ENCODE measurements at regions not wholly inside any gene's neighbourhood (a gene's known extent, or its start where the extent isn't known, plus 50 kb on each side); places are given as distances from the start of the nearest gene placed in this dataset.

DNA sequence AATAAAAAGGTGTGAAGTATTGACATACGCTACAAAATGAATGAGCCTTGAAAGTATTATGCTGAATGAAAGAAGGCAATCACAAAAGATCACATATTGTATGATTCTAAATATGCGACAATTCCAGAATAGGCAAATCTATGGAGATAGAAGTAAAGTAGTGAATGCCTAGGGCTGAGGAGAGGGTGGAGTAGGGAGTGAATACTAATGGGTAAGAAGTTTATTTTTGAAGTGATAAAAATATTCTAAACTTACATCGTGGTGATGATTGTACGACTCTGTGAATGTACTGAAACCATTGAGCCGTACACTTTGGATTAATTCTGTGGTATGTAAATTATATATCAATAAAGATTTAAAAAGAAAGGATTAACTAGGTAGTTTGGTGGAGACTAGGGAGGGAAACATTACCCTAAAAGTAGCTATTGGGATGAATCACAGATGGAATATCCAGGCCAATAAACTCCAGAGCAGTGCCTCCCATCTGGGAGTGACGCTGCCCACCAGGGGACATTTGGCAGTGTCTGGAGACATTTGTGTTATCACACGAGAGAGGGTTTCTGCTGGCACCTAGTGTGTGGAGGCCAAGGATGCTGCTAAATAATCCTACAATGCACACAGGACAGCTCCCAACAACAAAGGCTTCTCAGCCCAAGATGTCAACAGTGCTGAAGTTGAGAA is 214.2 kb upstream of the PCSK2 start:
- no peak overlapping the region for H2AFZ ChIP-seq
- H3K4me1 ChIP-seq (ENCODE audit: insufficient read depth), result no peaks in the 10 kb centered on the region
- no peaks in the 10 kb centered on the region for H3K9me2 ChIP-seq (replicated peaks; ENCODE audit: insufficient read depth)
- no peak overlapping the region for H3K4me3 ChIP-seq
- no peaks in the 10 kb centered on the region for H3K27me3 ChIP-seq
- no peaks in the 10 kb centered on the region for H3K9me3 ChIP-seq (ENCODE audit: low read depth)
- no peaks in the 10 kb centered on the region for H4K20me1 ChIP-seq (ENCODE audit: insufficient read depth, poor library complexity, severe bottlenecking)
- no peaks in the 10 kb centered on the region for H3K79me2 ChIP-seq
- no peak overlapping the region for H3K4me2 ChIP-seq
- no peak overlapping the region for H3K27ac ChIP-seq
- no peaks in the 10 kb centered on the region for H3K36me3 ChIP-seq (replicated peaks; ENCODE audit: insufficient read depth, low read depth)
- 83% methylated on average over 7 of the region's 7 CpGs for WGBS (ENCODE audit: low lambda C conversion rate, missing lambda C conversion rate)
- TF ChIP-seq, protein P1, sequence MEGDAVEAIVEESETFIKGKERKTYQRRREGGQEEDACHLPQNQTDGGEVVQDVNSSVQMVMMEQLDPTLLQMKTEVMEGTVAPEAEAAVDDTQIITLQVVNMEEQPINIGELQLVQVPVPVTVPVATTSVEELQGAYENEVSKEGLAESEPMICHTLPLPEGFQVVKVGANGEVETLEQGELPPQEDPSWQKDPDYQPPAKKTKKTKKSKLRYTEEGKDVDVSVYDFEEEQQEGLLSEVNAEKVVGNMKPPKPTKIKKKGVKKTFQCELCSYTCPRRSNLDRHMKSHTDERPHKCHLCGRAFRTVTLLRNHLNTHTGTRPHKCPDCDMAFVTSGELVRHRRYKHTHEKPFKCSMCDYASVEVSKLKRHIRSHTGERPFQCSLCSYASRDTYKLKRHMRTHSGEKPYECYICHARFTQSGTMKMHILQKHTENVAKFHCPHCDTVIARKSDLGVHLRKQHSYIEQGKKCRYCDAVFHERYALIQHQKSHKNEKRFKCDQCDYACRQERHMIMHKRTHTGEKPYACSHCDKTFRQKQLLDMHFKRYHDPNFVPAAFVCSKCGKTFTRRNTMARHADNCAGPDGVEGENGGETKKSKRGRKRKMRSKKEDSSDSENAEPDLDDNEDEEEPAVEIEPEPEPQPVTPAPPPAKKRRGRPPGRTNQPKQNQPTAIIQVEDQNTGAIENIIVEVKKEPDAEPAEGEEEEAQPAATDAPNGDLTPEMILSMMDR (IDR thresholded peaks at IDR 0.05; ENCODE audit: poor library complexity), result no peak
- TF ChIP-seq EZH2 (IDR thresholded peaks at IDR 0.05; ENCODE audit: borderline replicate concordance), result no peak
- TF ChIP-seq EZH2phosphoT487 (IDR thresholded peaks at IDR 0.05; ENCODE audit: low read depth, severe bottlenecking, unreplicated experiment), result no peak
- no peak for DNase-seq (ENCODE audit: low spot score)

DNA sequence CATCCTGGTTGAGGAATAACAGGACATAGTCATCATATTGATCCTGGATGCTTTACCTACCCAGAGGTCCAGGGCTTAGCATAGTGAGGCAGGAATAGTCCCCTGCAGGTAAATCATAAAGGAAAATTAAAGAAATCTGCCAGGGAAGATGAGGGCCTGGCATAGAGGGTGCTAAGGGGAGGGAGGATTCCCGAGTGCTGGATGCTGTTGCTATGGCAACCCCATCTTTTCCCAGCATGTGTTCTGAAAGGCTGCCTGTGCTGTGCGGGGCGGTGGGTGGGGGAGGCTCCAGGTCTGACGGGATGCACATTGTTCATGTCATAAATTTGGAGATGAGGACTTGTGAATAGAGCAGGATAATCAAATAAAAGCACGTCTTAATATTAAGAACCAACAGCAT is 212.6 kb upstream of the PCSK2 start:
- no peak overlapping the region for H3K27ac ChIP-seq
- no peaks in the 10 kb centered on the region for H3K36me3 ChIP-seq (replicated peaks; ENCODE audit: insufficient read depth, low read depth)
- H3K9me3 ChIP-seq (ENCODE audit: low read depth), result no peaks in the 10 kb centered on the region
- no peaks in the 10 kb centered on the region for H3K79me2 ChIP-seq
- H3K4me2 ChIP-seq, result no peak overlapping the region
- TF ChIP-seq, protein P1 (IDR thresholded peaks at IDR 0.05; ENCODE audit: poor library complexity), result no peak
- TF ChIP-seq EZH2phosphoT487 (IDR thresholded peaks at IDR 0.05; ENCODE audit: low read depth, severe bottlenecking, unreplicated experiment) (no peak), EZH2 (IDR thresholded peaks at IDR 0.05; ENCODE audit: borderline replicate concordance) (no peak)
- H3K9me2 ChIP-seq (replicated peaks; ENCODE audit: insufficient read depth), result no peaks in the 10 kb centered on the region
- H2AFZ ChIP-seq, result no peak overlapping the region
- H3K4me3 ChIP-seq, result no peak overlapping the region
- no peaks in the 10 kb centered on the region for H4K20me1 ChIP-seq (ENCODE audit: insufficient read depth, poor library complexity, severe bottlenecking)
- no peak for DNase-seq (ENCODE audit: low spot score)
- H3K27me3 ChIP-seq, result no peaks in the 10 kb centered on the region
- H3K4me1 ChIP-seq (ENCODE audit: insufficient read depth), result no peaks in the 10 kb centered on the region
- WGBS (ENCODE audit: low lambda C conversion rate, missing lambda C conversion rate), result 72% methylated on average over 5 of the region's 5 CpGs

DNA sequence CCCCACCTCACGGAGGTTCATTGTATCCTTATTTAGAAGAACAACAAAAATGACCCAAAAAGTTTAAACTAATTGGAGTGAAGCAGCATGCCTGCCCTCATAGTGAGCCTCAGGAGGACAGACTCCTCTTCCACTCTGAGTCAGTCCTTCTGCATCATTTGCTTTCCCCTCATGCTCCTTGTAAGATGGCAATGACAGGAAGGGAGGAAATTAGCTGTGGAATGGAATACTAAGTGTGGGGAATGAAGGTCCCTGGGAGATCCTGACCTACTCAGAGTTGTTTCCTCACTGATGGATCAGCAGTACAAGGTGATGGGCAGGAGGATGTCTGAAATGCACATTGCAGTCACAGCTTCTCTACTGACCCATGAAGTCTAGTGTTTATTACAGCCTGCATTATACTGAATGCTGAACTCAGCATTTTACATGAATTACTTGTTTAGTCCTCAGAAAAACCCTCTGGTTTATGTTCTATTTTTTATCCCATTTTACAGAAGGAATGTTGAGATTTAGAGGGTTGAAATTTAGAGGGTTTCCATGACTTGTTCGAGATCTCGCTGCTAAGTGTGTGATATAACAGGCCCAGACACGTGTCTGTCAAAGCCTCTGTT is 212.0 kb upstream of the PCSK2 start:
- H3K79me2 ChIP-seq, result no peaks in the 10 kb centered on the region
- H3K4me3 ChIP-seq, result no peak overlapping the region
- H3K27me3 ChIP-seq, result no peaks in the 10 kb centered on the region
- H3K4me1 ChIP-seq (ENCODE audit: insufficient read depth), result no peaks in the 10 kb centered on the region
- H3K9me2 ChIP-seq (replicated peaks; ENCODE audit: insufficient read depth), result no peaks in the 10 kb centered on the region
- H3K9me3 ChIP-seq (ENCODE audit: low read depth), result no peaks in the 10 kb centered on the region
- H3K36me3 ChIP-seq (replicated peaks; ENCODE audit: insufficient read depth, low read depth), result no peaks in the 10 kb centered on the region
- TF ChIP-seq EZH2phosphoT487 (IDR thresholded peaks at IDR 0.05; ENCODE audit: low read depth, severe bottlenecking, unreplicated experiment) (no peak), EZH2 (IDR thresholded peaks at IDR 0.05; ENCODE audit: borderline replicate concordance) (no peak)
- TF ChIP-seq, protein P1 (IDR thresholded peaks at IDR 0.05; ENCODE audit: poor library complexity), result no peak
- H4K20me1 ChIP-seq (ENCODE audit: insufficient read depth, poor library complexity, severe bottlenecking), result no peaks in the 10 kb centered on the region
- no peak for DNase-seq (ENCODE audit: low spot score)
- no peak overlapping the region for H2AFZ ChIP-seq
- H3K27ac ChIP-seq, result no peak overlapping the region
- no peak overlapping the region for H3K4me2 ChIP-seq
- WGBS (ENCODE audit: low lambda C conversion rate, missing lambda C conversion rate), result 78% methylated on average over 4 of the region's 4 CpGs

Measured in hepatocyte (in vitro differentiated cells).